ENCODE measurements at regions not wholly inside any gene's neighbourhood (a gene's known extent, or its start where the extent isn't known, plus 50 kb on each side); places are given as distances from the start of the nearest gene placed in this dataset.
"Not testable (repeated sequence)": the region's sequence is repeated elsewhere in the genome, so short reads cannot be mapped to it uniquely, and the experiment has no call there.

DNA sequence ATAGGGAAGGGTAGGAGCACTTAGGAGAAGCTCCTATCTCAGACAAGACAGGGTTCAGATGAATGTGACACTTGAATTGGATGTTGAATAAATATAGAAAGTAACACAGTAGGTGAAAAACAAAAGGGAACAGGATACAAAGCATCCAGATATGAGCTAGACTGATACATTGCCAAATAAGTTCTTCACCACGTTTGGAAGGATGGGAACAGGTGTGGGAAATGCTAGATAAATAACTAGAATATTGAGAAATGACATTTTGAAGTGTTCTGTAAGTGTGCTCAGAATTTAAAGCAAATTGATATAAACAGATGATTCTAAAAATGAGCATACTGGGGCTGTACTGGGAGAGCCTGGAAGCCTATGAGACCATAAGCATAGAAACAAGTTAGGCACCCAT lies 340.1 kb upstream of the PRR16 start:
- no peak for ATAC-seq
- intact Hi-C loops (cut with DNase I) = no loop called here
- 24% methylated on average over 1 of the region's 1 CpG for WGBS (ENCODE audit: insufficient coverage, low coverage, low lambda C conversion rate, missing lambda C conversion rate)

DNA sequence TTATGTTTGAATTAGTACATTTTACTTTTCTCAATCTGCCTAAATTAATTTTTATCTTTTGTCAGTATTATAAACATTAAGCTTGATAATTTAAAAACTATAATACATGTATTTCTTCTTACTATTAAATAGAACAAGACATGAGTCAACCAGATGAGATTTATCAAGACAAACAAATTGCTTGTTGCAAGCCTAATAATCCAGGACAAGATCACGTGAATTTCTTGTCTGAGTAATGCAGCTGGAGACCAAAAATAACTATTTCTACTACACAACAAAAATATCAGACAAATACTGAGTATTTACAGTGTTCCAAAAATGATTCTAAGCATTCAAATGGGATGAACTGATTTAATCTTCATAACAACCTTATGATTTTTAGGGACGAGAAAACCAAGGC lies 339.1 kb upstream of the PRR16 start:
- no peak for DNase-seq
- H3K4me1 ChIP-seq = no peaks in the 10 kb centered on the region
- H3K27me3 ChIP-seq = no peaks in the 10 kb centered on the region
- WGBS (ENCODE audit: insufficient coverage, low coverage, low lambda C conversion rate, missing lambda C conversion rate) = 46% methylated on average over 2 of the region's 2 CpGs
- H3K4me3 ChIP-seq = no peak overlapping the region
- ATAC-seq = no peak
- H3K36me3 ChIP-seq = no peaks in the 10 kb centered on the region
- H3K27ac ChIP-seq = no peak overlapping the region
- peaks cover 0 to 4% (median 0%) of the 10 kb centered on the region in 4 donors for H3K9me3 ChIP-seq
- TF ChIP-seq, protein P1, sequence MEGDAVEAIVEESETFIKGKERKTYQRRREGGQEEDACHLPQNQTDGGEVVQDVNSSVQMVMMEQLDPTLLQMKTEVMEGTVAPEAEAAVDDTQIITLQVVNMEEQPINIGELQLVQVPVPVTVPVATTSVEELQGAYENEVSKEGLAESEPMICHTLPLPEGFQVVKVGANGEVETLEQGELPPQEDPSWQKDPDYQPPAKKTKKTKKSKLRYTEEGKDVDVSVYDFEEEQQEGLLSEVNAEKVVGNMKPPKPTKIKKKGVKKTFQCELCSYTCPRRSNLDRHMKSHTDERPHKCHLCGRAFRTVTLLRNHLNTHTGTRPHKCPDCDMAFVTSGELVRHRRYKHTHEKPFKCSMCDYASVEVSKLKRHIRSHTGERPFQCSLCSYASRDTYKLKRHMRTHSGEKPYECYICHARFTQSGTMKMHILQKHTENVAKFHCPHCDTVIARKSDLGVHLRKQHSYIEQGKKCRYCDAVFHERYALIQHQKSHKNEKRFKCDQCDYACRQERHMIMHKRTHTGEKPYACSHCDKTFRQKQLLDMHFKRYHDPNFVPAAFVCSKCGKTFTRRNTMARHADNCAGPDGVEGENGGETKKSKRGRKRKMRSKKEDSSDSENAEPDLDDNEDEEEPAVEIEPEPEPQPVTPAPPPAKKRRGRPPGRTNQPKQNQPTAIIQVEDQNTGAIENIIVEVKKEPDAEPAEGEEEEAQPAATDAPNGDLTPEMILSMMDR (IDR thresholded peaks at IDR 0.05) = no peak
- no peak for TF ChIP-seq POLR2A (IDR thresholded peaks at IDR 0.05)
- intact Hi-C loops (cut with DNase I) = no loop called here

More for the DNA sequence above, 340.1 kb upstream of the PRR16 start:
- Histone ChIP-seq H3K4me3 (no peak overlapping the region), H3K36me3 (no peaks in the 10 kb centered on the region), H3K4me1 (no peaks in the 10 kb centered on the region), H3K27ac (no peak overlapping the region), H3K9me3 (peaks cover 0 to 4% (median 0%) of the 10 kb centered on the region in 4 donors), H3K27me3 (no peaks in the 10 kb centered on the region)
- no peak for DNase-seq
- TF ChIP-seq, protein P1 (IDR thresholded peaks at IDR 0.05) = no peak
- no peak for TF ChIP-seq POLR2A (IDR thresholded peaks at IDR 0.05)

DNA sequence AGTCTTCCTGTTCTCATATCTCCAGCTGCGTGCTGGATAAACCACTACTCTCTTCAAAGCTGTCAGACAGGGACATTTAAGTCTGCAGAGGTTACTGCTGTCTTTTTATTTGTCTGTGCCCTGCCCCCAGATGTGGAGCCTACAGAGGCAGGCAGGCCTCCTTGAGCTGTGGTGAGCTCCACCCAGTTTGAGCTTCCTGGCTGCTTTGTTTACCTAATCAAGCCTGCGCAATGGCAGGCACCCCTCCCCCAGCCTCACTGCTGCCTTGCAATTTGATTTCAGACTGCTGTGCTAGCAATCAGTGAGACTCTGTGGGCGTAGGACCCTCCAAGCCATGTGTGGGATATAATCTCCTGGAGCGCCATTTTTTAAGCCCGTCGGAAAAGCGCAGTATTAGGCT lies 331.8 kb upstream of the PRR16 start:
- intact Hi-C loops (cut with DNase I) = not testable (repeated sequence)
- DNase-seq = peak in 1 of 3 donors; percentile 53
- 71% methylated on average over 5 of the region's 7 CpGs for WGBS (ENCODE audit: insufficient coverage, low coverage, low lambda C conversion rate, missing lambda C conversion rate)

DNA sequence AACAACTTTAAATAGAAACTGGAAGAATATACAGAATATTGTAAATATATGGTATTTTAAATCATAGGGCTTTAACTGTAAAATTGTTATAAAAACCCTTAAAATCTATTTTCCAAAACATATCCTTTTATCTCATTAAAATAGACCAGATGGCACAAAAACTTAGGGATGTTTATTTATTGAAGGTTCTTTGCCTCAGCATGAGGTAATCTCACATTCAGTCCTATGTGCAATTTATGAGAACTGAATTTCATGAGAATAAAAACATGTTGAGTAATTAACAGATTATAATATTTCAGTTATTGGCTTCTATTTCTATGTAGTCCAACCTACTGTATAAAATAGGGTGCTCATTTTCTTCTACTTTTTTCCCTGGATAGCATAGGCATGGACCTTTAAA lies 329.2 kb upstream of the PRR16 start:
- peaks cover 0 to 5% (median 0%) of the 10 kb centered on the region in 4 donors for H3K4me1 ChIP-seq
- DNase-seq (no peak), ATAC-seq (no peak)
- H3K27me3 ChIP-seq = no peaks in the 10 kb centered on the region
- no peaks in the 10 kb centered on the region for H3K36me3 ChIP-seq
- TF ChIP-seq, protein P1 (IDR thresholded peaks at IDR 0.05) = no peak
- TF ChIP-seq POLR2A (IDR thresholded peaks at IDR 0.05) = no peak
- no peak overlapping the region for H3K4me3 ChIP-seq
- intact Hi-C loops (cut with DNase I) = no loop called here
- no peak overlapping the region for H3K27ac ChIP-seq
- no peaks in the 10 kb centered on the region for H3K9me3 ChIP-seq

More for the DNA sequence above, 331.8 kb upstream of the PRR16 start:
- not testable (repeated sequence) for H3K4me3 ChIP-seq, H3K36me3 ChIP-seq, H3K9me3 ChIP-seq, H3K4me1 ChIP-seq, H3K27me3 ChIP-seq, ATAC-seq, H3K27ac ChIP-seq

DNA sequence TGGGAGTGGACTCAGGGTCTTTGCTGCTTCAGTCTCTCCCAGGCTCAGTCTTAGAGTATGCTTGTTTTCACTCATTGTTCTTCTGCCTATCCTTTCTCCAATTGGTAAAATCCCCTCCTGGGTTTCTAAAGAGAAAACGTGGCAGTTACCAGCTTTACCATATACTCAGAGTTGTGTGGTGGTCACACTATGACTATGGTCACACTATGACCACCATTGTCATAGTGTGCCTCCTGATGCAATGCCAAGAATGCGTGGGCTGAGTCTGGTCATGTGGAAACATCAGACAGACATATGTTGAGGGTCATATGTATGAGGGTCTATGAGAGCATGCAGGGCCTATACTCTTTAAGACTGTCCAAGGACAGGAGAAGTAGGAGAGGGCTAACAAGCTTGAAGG lies 326.5 kb upstream of the PRR16 start:
- DNase-seq = no peak
- Histone ChIP-seq H3K9me3 (no peaks in the 10 kb centered on the region), H3K36me3 (no peaks in the 10 kb centered on the region), H3K4me3 (no peak overlapping the region), H3K27ac (no peak overlapping the region), H3K4me1 (peaks cover 0 to 5% (median 0%) of the 10 kb centered on the region in 4 donors), H3K27me3 (no peaks in the 10 kb centered on the region)
- no peak for ATAC-seq
- TF ChIP-seq, protein P1 (IDR thresholded peaks at IDR 0.05) = no peak
- TF ChIP-seq POLR2A (IDR thresholded peaks at IDR 0.05) = no peak
- intact Hi-C loops (cut with DNase I) = no loop called here
- 57% methylated on average over 2 of the region's 2 CpGs for WGBS (ENCODE audit: insufficient coverage, low coverage, low lambda C conversion rate, missing lambda C conversion rate)

Measured in right lobe of liver (tissue), 6 donors.